Endothelial cell of umbilical vein (primary cell): ENCODE measurements at regions not wholly inside any gene's neighbourhood (a gene's known extent, or its start where the extent isn't known, plus 50 kb on each side); places are given as distances from the start of the nearest gene placed in this dataset.

Source experiments
- BruUV-seq: library from RNA; stranded (reverse); fragments of 400-500 nt; replicated peaks from 2 replicates; lab custom pipeline; 2021; lab: Mats Ljungman, UMichigan
- CTCF ChIA-PET: fragments of 300-600, 350-600 bp; sonication (Branson Sonifier 250); formaldehyde crosslinking; loops from one replicate; lab custom pipeline; 2021; ENCODE audit warnings: antibody characterized with exemption, inconsistent platforms; lab: Charles Lee
- POLR2A ChIA-PET: fragments of 300-600, 350-600 bp; sonication (Branson Sonifier 250); formaldehyde crosslinking; loops from one replicate; lab custom pipeline; 2021; ENCODE audit warnings: antibody characterized with exemption, inconsistent platforms; lab: Charles Lee
- DNase-seq: peaks from one replicate; pipeline ENCODE4 v3.0.0-alpha.2; 2011; ENCODE audit warnings: low read depth, low spot score
- FAIRE-seq: peaks from 2 replicates; lab custom pipeline; 2011; peaks lifted over from hg19 to GRCh38; lab: Jason Lieb, UNC
- H2AFZ ChIP-seq: 2 replicates; pipeline ENCODE4 v1.6.0; 2012; ENCODE audit warnings: low read depth, low read length, control low read depth, inconsistent platforms
- H3K27ac ChIP-seq: 2 replicates; pipeline ENCODE4 v1.5.1; 2011; ENCODE audit warnings: low read depth, mild to moderate bottlenecking, control low read depth, low read length, moderate library complexity; ENCODE audit not compliant: insufficient read depth
- H3K27me3 ChIP-seq, 2 experiments: 2 replicates each; pipeline versions ENCODE4 v1.6.0 to v1.6.1; 2011; ENCODE audit warnings: low read length in 2 of 2, mixed read lengths in 1 of 2; ENCODE audit not compliant: control insufficient read depth in 2 of 2, insufficient read depth in 2 of 2
- H3K36me3 ChIP-seq, 2 experiments: 2 replicates in 1 of 2; 3 replicates in 1 of 2; pipeline ENCODE4 v1.5.1; 2011; ENCODE audit warnings: low read length in 2 of 2, mild to moderate bottlenecking in 1 of 2, moderate library complexity in 1 of 2; ENCODE audit not compliant: control insufficient read depth in 2 of 2, insufficient read depth in 2 of 2; ENCODE audit errors: extremely low read depth in 1 of 2
- H3K4me1 ChIP-seq: 3 replicates; pipeline ENCODE4 v1.5.1; 2011; ENCODE audit warnings: mild to moderate bottlenecking, low read length; ENCODE audit not compliant: control insufficient read depth, insufficient read depth; ENCODE audit errors: extremely low read depth
- H3K4me2 ChIP-seq: 2 replicates; pipeline ENCODE4 v1.6.1; 2011; ENCODE audit warnings: low read length, control low read depth, mixed read lengths; ENCODE audit not compliant: insufficient read depth
- H3K4me3 ChIP-seq, 3 experiments: fragments of 200-600 bp in 1 of 3; sonication (generic), shearing (Covaris generic) in 1 of 3; replicated peaks in 1 of 3; 2 replicates each; pipeline ENCODE4 v1.5.1; 2011 to 2016; ENCODE audit warnings: control low read depth in 3 of 3, low read length in 3 of 3, mild to moderate bottlenecking in 2 of 3, inconsistent platforms in 1 of 3, low read depth in 1 of 3, moderate library complexity in 1 of 3; ENCODE audit not compliant: insufficient read depth in 1 of 3
- H3K79me2 ChIP-seq: 2 replicates; pipeline ENCODE4 v1.6.0; 2012; ENCODE audit warnings: low read length, inconsistent platforms; ENCODE audit not compliant: control insufficient read depth, insufficient read depth
- H3K9ac ChIP-seq: replicated peaks from 2 replicates; pipeline ENCODE3; 2011; ENCODE audit warnings: low read length, control low read depth; ENCODE audit not compliant: insufficient read depth; ENCODE audit errors: extremely low read depth
- H3K9me1 ChIP-seq: replicated peaks from 3 replicates; pipeline ENCODE4 v1.6.0; 2011; ENCODE audit warnings: mild to moderate bottlenecking, low read length; ENCODE audit not compliant: control insufficient read depth, insufficient read depth; ENCODE audit errors: extremely low read depth
- H3K9me3 ChIP-seq: replicated peaks from 2 replicates; pipeline ENCODE4 v1.5.1; 2012; ENCODE audit warnings: low read length, inconsistent platforms; ENCODE audit not compliant: control insufficient read depth, insufficient read depth
- H4K20me1 ChIP-seq: replicated peaks from 2 replicates; pipeline ENCODE3; 2011; ENCODE audit warnings: mild to moderate bottlenecking, low read length; ENCODE audit not compliant: control insufficient read depth, insufficient read depth; ENCODE audit errors: extremely low read depth
- CTCF ChIP-seq, 2 donors: IDR thresholded peaks; 1 replicate in 1 of 2; 2 replicates in 1 of 2; pipeline ENCODE4 v1.5.1; 2011; ENCODE audit warnings: low read length in 2 of 2, mild to moderate bottlenecking in 2 of 2, moderate library complexity in 2 of 2, control low read depth in 1 of 2, inconsistent platforms in 1 of 2, low read depth in 1 of 2; ENCODE audit not compliant: insufficient read depth in 1 of 2; ENCODE audit errors: extremely low read depth in 1 of 2
- EZH2 ChIP-seq: IDR thresholded peaks from 2 replicates; pipeline ENCODE4 v1.6.1; 2012; ENCODE audit warnings: borderline replicate concordance, low read depth, mild to moderate bottlenecking, moderate library complexity, low read length, inconsistent platforms; ENCODE audit not compliant: severe bottlenecking
- FOS ChIP-seq: IDR thresholded peaks from 2 replicates; pipeline ENCODE4 v1.6.1; 2011; ENCODE audit warnings: mild to moderate bottlenecking, low read length, moderate library complexity, borderline replicate concordance; ENCODE audit not compliant: insufficient read depth
- GATA2 ChIP-seq: IDR thresholded peaks from 2 replicates; pipeline ENCODE4 v1.7.0; 2011; ENCODE audit warnings: low read depth, mild to moderate bottlenecking, moderate library complexity, mixed read lengths, low read length; ENCODE audit not compliant: insufficient read length, insufficient read depth
- JUN ChIP-seq: IDR thresholded peaks from 2 replicates; pipeline ENCODE4 v1.6.1; 2011; ENCODE audit warnings: borderline replicate concordance, low read depth; ENCODE audit not compliant: insufficient read length, insufficient read depth
- MAX ChIP-seq: IDR thresholded peaks from 2 replicates; pipeline ENCODE4 v1.6.1; 2011; ENCODE audit not compliant: insufficient read depth, insufficient read length
- MYC ChIP-seq: IDR thresholded peaks from one replicate; pipeline ENCODE4 v1.6.1; 2011; ENCODE audit warnings: mild to moderate bottlenecking, low read depth, low read length
- POLR2A ChIP-seq: IDR thresholded peaks from 2 replicates; pipeline ENCODE4 v1.6.1; 2012; ENCODE audit warnings: low read depth, mild to moderate bottlenecking, control low read depth, low read length
- POLR2AphosphoS5 ChIP-seq: IDR thresholded peaks from 2 replicates; pipeline ENCODE4 v1.6.1; 2012; ENCODE audit warnings: low read depth, mild to moderate bottlenecking, control low read depth, low read length, moderate library complexity; ENCODE audit not compliant: insufficient read depth
- dilution Hi-C: fragments of 300-500 bp; cut with MboI; formaldehyde crosslinking; loops from one replicate; pipeline ENCODE4 v1.15.0; 2019; ENCODE audit warnings: low sequenced_read_pairs; ENCODE audit not compliant: extremely low pct_ligation_motif_present
- intact Hi-C: fragments of 100-400 bp; cut with micrococcal nuclease; formaldehyde crosslinking; loops from one replicate; pipeline ENCODE4 v1.10.0; 2022

GRCh38 chr7:54860003-54860775 lies 101.2 kb upstream of the SEC61G start:
- Histone ChIP-seq H3K4me2 (no peak overlapping the region), H3K9me3 (no peaks in the 10 kb centered on the region), H3K79me2 (no peaks in the 10 kb centered on the region), H2AFZ (no peak overlapping the region), H3K4me3 (no peak overlapping the region), H4K20me1 (no peaks in the 10 kb centered on the region), H3K9ac (no peak overlapping the region), H3K27ac (no peak overlapping the region), H3K36me3 (no peaks in the 10 kb centered on the region), H3K4me1 (no peaks in the 10 kb centered on the region), H3K27me3 (peaks cover 12 to 24% of the 10 kb centered on the region in 2 experiments), H3K9me1 (no peaks in the 10 kb centered on the region)
- intact Hi-C loops (loop anchor here (10.0 kb wide), 1 partner anchor 55 kb away; no protein-coding TSS in a partner anchor), dilution Hi-C loops (no loop called here)
- POLR2A ChIA-PET = no interaction called here
- no peak for FAIRE-seq
- CTCF ChIA-PET = interaction anchor here (1.5 to 1.8 kb wide), 3 partner anchors 10 to 395 kb away, joined by 4 to 10 read pairs (median 5); no protein-coding TSS in a partner anchor
- DNase-seq = no peak
- TF ChIP-seq GATA2 = no peak
- no peak for TF ChIP-seq MYC
- no peak for TF ChIP-seq JUN
- no peak for TF ChIP-seq POLR2A
- TF ChIP-seq FOS = no peak
- TF ChIP-seq MAX = no peak
- no peak for TF ChIP-seq CTCF (IDR thresholded peaks at IDR 0.05; ENCODE audit: extremely low read depth in 1 of 2, insufficient read depth in 1 of 2, low read depth in 1 of 2, low read length in 2 of 2)
- no peak for TF ChIP-seq POLR2AphosphoS5
- no peak for TF ChIP-seq EZH2
- BruUV-seq = no TSS peak
